ENCODE measurements at regions not wholly inside any gene's neighbourhood (a gene's known extent, or its start where the extent isn't known, plus 50 kb on each side); places are given as distances from the start of the nearest gene placed in this dataset.

DNA sequence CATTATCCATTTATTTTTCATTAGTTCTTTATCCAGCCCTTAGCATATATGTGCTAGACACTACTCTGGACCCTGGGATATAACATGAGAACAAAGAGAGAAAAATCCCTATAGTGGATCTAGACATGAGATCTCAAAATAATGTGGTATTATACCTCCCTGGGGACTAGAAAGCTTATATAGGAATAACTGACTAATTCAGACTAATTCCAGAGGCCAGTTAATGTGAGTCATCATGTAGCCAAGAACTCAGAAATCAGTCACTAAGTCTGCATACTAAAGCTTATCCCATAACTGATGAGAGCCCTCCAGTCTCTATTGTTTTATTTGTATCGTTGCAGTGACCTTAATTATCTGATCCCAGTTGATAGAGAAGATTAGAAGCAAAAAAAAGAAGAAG is 267.1 kb upstream of the RGS6 start:
- DNase-seq = peak; percentile 68
- in situ Hi-C loops (cut with HindIII; ENCODE audit: low pct_ligation_motif_present, low sequenced_read_pairs) = no loop called here

DNA sequence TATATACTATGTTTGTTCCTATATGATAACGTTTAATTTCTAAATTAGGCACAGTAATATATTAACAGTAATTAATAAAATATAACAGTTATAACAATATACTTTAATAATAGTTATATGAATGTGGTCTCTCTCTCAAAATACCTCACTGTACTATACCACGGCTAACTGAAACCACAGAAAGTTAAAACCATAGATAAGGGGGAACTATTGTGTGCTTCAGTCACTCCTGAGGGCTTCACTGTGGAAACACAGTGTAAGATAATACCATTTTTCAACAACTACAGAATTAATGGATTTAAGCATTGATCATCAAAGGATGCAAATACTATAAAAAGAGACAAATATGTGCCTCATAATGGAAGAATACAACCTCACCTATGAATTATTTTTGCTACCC is 266.4 kb upstream of the RGS6 start:
- in situ Hi-C loops (cut with HindIII; ENCODE audit: low pct_ligation_motif_present, low sequenced_read_pairs) = no loop called here
- peaks cover 4% of the 10 kb centered on the region for H3K36me3 ChIP-seq (replicated peaks)
- H3K27ac ChIP-seq = peak overlapping the region; percentile 75
- DNase-seq = no peak
- TF ChIP-seq, protein P1, sequence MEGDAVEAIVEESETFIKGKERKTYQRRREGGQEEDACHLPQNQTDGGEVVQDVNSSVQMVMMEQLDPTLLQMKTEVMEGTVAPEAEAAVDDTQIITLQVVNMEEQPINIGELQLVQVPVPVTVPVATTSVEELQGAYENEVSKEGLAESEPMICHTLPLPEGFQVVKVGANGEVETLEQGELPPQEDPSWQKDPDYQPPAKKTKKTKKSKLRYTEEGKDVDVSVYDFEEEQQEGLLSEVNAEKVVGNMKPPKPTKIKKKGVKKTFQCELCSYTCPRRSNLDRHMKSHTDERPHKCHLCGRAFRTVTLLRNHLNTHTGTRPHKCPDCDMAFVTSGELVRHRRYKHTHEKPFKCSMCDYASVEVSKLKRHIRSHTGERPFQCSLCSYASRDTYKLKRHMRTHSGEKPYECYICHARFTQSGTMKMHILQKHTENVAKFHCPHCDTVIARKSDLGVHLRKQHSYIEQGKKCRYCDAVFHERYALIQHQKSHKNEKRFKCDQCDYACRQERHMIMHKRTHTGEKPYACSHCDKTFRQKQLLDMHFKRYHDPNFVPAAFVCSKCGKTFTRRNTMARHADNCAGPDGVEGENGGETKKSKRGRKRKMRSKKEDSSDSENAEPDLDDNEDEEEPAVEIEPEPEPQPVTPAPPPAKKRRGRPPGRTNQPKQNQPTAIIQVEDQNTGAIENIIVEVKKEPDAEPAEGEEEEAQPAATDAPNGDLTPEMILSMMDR (IDR thresholded peaks at IDR 0.05; ENCODE audit: low read depth, low read length, missing control alignments) = no peak
- H3K27me3 ChIP-seq (replicated peaks) = no peaks in the 10 kb centered on the region
- no peak overlapping the region for H3K4me3 ChIP-seq (ENCODE audit: low read depth, low read length)

More for the DNA sequence above, 267.1 kb upstream of the RGS6 start:
- no peak overlapping the region for H3K4me3 ChIP-seq (ENCODE audit: low read depth, low read length)
- TF ChIP-seq, protein P1 (IDR thresholded peaks at IDR 0.05; ENCODE audit: low read depth, low read length, missing control alignments) = no peak
- H3K27me3 ChIP-seq (replicated peaks) = no peaks in the 10 kb centered on the region
- H3K27ac ChIP-seq = peak overlapping the region; percentile 75
- peaks cover 4% of the 10 kb centered on the region for H3K36me3 ChIP-seq (replicated peaks)

DNA sequence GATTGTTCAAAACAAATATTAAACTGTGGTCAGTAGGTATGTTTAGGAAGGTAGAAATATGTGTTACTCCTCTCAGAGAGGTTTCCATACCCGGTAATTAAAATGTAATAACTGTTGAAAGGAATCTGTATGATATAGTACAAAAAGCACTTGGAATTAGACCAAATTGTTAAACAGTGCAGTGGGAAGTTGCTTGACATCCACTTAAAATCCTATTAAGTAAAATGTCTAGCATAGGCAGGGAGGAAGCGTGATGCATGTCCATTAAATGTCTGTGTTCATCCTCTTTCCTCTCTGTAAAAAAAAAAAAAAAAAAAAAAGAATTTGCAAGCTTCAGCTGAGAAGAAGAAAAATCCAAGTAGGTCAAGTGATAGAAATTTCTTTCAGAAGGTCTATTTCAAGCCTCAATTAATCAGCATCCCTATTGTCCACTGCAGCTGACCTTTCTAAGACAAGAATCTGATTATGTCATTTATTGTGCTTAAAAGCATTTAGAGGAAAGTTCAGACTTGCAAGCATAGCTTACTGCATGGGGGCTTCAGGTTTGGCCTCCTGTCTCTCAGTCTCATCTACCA is 265.6 kb upstream of the RGS6 start:
- TF ChIP-seq, protein P1 (IDR thresholded peaks at IDR 0.05; ENCODE audit: low read depth, low read length, missing control alignments) = no peak
- Histone ChIP-seq H3K27me3 (replicated peaks) (no peaks in the 10 kb centered on the region), H3K27ac (peak overlapping the region; percentile 62), H3K4me3 (ENCODE audit: low read depth, low read length) (no peak overlapping the region), H3K36me3 (replicated peaks) (peaks cover 6% of the 10 kb centered on the region)
- in situ Hi-C loops (cut with HindIII; ENCODE audit: low pct_ligation_motif_present, low sequenced_read_pairs) = no loop called here
- DNase-seq = no peak

DNA sequence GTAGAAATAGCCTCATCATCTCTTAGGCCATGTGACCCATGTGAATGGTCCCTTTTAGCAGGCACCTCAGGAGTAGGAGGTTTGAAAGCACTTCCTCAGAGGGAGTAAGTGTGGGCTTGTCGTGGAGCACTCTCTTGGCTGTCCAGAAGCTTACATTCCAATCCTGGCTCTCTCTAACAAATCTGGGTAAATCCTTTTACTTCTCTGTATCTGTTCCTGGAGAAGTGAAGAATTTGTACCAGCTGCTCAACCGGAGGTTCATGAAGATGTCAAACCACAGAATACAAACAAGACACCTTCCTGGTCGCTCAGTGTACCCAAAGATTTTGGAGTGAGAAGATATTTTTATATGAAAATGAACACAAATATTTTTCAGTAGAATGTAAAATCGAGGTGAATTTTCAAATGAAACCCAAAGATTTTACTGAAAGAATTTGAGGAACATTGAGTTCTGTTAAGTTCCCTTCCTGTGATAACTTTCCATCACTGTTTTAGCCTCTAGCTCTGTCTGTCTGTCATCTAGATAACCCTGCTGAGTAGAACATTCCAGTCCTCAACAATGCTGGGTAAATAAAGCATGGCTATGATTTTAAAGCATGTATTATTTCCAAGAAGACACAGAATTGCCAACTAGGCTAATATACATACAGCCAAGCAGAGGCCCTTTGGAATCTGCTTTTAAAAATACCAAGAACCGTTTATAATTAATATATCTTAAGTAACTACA is 263.9 kb upstream of the RGS6 start:
- TF ChIP-seq, protein P1 (IDR thresholded peaks at IDR 0.05; ENCODE audit: low read depth, low read length, missing control alignments) = no peak
- Histone ChIP-seq H3K27me3 (replicated peaks) (no peaks in the 10 kb centered on the region), H3K27ac (peak overlapping the region; percentile 62), H3K4me3 (ENCODE audit: low read depth, low read length) (no peak overlapping the region), H3K36me3 (replicated peaks) (peaks cover 19% of the 10 kb centered on the region)
- in situ Hi-C loops (cut with HindIII; ENCODE audit: low pct_ligation_motif_present, low sequenced_read_pairs) = no loop called here
- peak; percentile 62 for DNase-seq

DNA sequence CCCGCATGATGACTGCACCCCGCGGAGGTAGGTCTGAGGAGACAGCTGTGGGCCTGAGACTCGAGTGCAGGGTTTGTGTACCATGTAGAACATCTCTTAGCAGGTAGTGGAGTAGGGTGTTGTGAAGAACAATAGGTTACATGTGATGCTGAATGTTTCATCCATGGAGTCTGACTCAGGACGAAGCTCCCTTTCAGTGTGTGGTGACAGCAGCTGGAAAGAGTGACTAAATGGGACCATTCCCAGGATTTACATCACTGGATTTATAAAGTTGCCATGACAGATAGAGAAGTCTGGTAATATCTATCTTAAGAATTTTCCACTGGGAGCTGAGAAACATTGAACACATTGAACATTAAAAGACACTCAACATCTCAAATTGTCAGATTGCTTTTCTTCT is 259.6 kb upstream of the RGS6 start:
- in situ Hi-C loops (cut with HindIII; ENCODE audit: low pct_ligation_motif_present, low sequenced_read_pairs) = no loop called here
- no peak overlapping the region for H3K27ac ChIP-seq
- peaks cover 20% of the 10 kb centered on the region for H3K36me3 ChIP-seq (replicated peaks)
- TF ChIP-seq, protein P1 (IDR thresholded peaks at IDR 0.05; ENCODE audit: low read depth, low read length, missing control alignments) = no peak
- DNase-seq = no peak
- H3K27me3 ChIP-seq (replicated peaks) = no peaks in the 10 kb centered on the region
- no peak overlapping the region for H3K4me3 ChIP-seq (ENCODE audit: low read depth, low read length)

Data from brain microvascular endothelial cell (primary cell).